ENCODE measurements at regions not wholly inside any gene's neighbourhood (a gene's known extent, or its start where the extent isn't known, plus 50 kb on each side); places are given as distances from the start of the nearest gene placed in this dataset.

DNA sequence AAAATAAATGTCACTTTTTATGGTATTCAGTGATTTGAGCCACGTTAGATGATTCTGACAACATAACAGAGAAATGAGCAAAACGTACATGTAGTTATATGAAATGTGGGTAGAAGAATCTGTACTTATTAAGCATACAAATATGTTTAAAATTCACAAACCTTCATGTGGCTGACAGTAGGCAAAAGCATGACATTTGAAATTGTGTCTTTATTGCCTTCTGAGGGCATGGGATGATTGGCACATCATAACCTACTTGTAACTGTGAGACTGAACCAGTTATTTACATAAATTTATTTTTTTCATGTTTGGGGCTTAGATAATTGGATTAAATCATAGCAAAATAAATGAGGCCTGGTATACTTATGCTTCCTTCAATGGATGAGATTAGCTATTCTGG lies 202.2 kb downstream of the DNAJB9 start:
- H3K4me3 ChIP-seq (ENCODE audit: low read depth, low read length): no peak overlapping the region
- TF ChIP-seq, protein P1, sequence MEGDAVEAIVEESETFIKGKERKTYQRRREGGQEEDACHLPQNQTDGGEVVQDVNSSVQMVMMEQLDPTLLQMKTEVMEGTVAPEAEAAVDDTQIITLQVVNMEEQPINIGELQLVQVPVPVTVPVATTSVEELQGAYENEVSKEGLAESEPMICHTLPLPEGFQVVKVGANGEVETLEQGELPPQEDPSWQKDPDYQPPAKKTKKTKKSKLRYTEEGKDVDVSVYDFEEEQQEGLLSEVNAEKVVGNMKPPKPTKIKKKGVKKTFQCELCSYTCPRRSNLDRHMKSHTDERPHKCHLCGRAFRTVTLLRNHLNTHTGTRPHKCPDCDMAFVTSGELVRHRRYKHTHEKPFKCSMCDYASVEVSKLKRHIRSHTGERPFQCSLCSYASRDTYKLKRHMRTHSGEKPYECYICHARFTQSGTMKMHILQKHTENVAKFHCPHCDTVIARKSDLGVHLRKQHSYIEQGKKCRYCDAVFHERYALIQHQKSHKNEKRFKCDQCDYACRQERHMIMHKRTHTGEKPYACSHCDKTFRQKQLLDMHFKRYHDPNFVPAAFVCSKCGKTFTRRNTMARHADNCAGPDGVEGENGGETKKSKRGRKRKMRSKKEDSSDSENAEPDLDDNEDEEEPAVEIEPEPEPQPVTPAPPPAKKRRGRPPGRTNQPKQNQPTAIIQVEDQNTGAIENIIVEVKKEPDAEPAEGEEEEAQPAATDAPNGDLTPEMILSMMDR (IDR thresholded peaks at IDR 0.05; ENCODE audit: low read depth, low read length, missing control alignments): no peak
- DNase-seq: no peak
- H3K36me3 ChIP-seq (replicated peaks): no peaks in the 10 kb centered on the region
- no peaks in the 10 kb centered on the region for H3K27me3 ChIP-seq (replicated peaks)
- no peak overlapping the region for H3K27ac ChIP-seq
- in situ Hi-C loops (cut with HindIII; ENCODE audit: low pct_ligation_motif_present, low sequenced_read_pairs): no loop called here

DNA sequence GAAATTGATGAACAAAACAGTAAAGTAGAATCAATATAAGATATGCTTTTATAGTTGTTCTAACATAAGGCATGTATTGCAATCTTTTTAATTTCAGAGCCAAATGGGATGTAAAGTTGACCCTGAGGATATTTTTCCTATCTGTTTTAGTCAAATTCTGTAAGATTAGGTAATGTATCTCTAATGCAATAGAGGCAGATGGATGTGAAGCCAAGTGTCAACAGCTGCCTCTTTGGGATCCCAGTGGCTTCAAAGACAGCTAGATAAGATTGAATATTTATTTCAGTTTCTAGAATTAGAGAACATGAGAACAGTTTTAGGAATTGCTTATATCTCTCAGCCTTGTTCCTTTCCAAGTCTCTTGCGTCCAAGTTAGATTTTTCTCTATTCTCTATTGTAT lies 208.3 kb downstream of the DNAJB9 start:
- TF ChIP-seq, protein P1 (IDR thresholded peaks at IDR 0.05; ENCODE audit: low read depth, low read length, missing control alignments): no peak
- H3K27me3 ChIP-seq (replicated peaks): no peaks in the 10 kb centered on the region
- H3K27ac ChIP-seq: no peak overlapping the region
- no peak overlapping the region for H3K4me3 ChIP-seq (ENCODE audit: low read depth, low read length)
- DNase-seq: no peak
- H3K36me3 ChIP-seq (replicated peaks): no peaks in the 10 kb centered on the region
- in situ Hi-C loops (cut with HindIII; ENCODE audit: low pct_ligation_motif_present, low sequenced_read_pairs): no loop called here

DNA sequence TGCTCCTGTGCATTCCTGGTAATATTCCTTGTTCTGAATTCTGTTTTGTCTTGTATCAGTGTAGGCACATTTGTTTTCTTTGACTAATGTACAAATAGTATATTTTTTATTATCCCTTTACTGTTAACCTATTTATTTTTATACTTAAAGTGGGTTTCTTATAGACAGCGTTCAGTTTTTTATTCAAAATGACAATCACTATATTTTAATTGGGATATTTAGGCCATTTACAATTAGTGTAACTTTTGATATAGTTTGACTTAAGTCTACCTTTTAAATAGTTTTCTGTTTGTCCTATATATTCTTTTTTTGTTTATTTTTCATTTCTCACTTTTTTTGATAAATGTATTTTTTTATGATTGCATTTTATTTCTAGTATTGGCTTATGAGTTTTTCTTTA lies 219.8 kb downstream of the DNAJB9 start:
- TF ChIP-seq, protein P1 (IDR thresholded peaks at IDR 0.05; ENCODE audit: low read depth, low read length, missing control alignments): no peak
- no peak for DNase-seq
- in situ Hi-C loops (cut with HindIII; ENCODE audit: low pct_ligation_motif_present, low sequenced_read_pairs): no loop called here
- Histone ChIP-seq H3K4me3 (ENCODE audit: low read depth, low read length) (no peak overlapping the region), H3K27me3 (replicated peaks) (no peaks in the 10 kb centered on the region), H3K27ac (no peak overlapping the region), H3K36me3 (replicated peaks) (no peaks in the 10 kb centered on the region)

DNA sequence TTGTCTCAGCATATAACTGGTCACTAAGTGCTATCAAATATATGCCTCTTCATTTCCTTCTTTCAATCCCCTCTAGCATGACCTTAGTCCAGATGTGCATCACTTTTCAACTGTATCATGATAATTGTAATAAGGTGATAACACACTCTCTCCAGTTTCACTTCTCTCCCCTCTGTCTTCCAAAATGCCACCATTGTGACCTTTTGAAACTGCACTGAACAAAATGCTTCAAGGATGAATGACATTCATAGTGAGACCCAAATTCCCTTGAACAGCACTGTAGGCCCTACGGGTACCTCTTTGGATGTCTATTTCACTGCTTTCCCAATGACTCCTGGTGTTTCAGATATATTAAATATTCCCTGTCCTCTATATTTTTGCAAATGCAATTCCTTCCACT lies 224.8 kb downstream of the DNAJB9 start:
- DNase-seq: no peak
- TF ChIP-seq, protein P1 (IDR thresholded peaks at IDR 0.05; ENCODE audit: low read depth, low read length, missing control alignments): no peak
- H3K36me3 ChIP-seq (replicated peaks): no peaks in the 10 kb centered on the region
- in situ Hi-C loops (cut with HindIII; ENCODE audit: low pct_ligation_motif_present, low sequenced_read_pairs): no loop called here
- no peak overlapping the region for H3K4me3 ChIP-seq (ENCODE audit: low read depth, low read length)
- H3K27ac ChIP-seq: no peak overlapping the region
- no peaks in the 10 kb centered on the region for H3K27me3 ChIP-seq (replicated peaks)

DNA sequence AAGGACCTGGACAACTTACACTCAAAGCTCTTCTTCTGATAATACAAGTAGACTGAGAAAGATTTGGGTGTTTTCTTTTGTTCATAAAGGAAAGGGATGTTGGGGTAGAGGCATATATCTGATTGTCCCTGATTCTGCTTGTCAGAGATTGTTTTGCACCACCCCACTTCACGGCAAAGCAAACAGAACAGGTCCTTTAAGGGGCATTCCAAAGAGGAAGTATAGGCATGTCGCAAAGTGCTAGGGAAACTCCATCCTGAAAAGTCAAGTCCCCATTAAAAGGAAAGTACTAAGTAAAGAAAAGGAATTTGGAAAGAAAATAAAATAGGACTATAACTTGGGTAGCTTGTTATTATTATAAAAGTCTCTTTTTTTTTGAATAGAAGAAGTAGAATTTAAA lies 233.0 kb downstream of the DNAJB9 start:
- Histone ChIP-seq H3K4me3 (ENCODE audit: low read depth, low read length) (no peak overlapping the region), H3K27ac (no peak overlapping the region), H3K27me3 (replicated peaks) (no peaks in the 10 kb centered on the region), H3K36me3 (replicated peaks) (no peaks in the 10 kb centered on the region)
- in situ Hi-C loops (cut with HindIII; ENCODE audit: low pct_ligation_motif_present, low sequenced_read_pairs): no loop called here
- DNase-seq: no peak
- TF ChIP-seq, protein P1 (IDR thresholded peaks at IDR 0.05; ENCODE audit: low read depth, low read length, missing control alignments): no peak

DNA sequence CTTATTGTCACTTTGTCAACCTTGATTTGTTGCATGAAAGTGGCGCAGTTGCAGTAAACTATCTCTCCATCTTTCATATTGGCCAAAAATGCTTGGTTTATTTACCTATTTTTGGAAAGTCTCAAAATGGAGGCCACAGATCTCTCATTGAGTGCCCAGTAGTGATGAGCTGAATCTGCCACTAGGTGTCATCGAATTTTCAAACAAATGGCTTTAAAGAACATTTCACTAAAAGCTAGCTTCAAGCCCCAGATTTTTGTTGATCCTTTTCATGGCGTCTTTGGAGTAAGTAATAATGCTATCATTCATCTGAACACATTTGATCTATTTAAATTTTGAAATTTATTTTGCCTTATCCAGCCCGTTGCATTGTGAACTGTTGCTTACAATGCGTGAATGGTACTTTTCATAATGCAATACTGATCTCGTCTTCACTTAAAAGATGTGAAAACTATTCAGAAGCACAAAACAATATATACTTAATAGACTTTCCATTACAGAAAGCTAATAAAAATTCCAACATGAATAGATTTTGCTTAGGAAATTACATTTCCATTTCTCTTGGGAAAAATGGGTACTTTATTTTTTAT lies 236.2 kb downstream of the DNAJB9 start:
- DNase-seq: peak; percentile 46
- no peak overlapping the region for H3K4me3 ChIP-seq (ENCODE audit: low read depth, low read length)
- no peaks in the 10 kb centered on the region for H3K27me3 ChIP-seq (replicated peaks)
- in situ Hi-C loops (cut with HindIII; ENCODE audit: low pct_ligation_motif_present, low sequenced_read_pairs): no loop called here
- no peaks in the 10 kb centered on the region for H3K36me3 ChIP-seq (replicated peaks)
- TF ChIP-seq, protein P1 (IDR thresholded peaks at IDR 0.05; ENCODE audit: low read depth, low read length, missing control alignments): peak; percentile 73
- H3K27ac ChIP-seq: no peak overlapping the region
